Kidney tubule cell (primary cell): ENCODE measurements at regions not wholly inside any gene's neighbourhood (a gene's known extent, or its start where the extent isn't known, plus 50 kb on each side); places are given as distances from the start of the nearest gene placed in this dataset.

Source experiments
- DNase-seq: peaks from one replicate; pipeline ENCODE4 v3.0.0-alpha.2; 2018; ENCODE audit warnings: low spot score

DNA sequence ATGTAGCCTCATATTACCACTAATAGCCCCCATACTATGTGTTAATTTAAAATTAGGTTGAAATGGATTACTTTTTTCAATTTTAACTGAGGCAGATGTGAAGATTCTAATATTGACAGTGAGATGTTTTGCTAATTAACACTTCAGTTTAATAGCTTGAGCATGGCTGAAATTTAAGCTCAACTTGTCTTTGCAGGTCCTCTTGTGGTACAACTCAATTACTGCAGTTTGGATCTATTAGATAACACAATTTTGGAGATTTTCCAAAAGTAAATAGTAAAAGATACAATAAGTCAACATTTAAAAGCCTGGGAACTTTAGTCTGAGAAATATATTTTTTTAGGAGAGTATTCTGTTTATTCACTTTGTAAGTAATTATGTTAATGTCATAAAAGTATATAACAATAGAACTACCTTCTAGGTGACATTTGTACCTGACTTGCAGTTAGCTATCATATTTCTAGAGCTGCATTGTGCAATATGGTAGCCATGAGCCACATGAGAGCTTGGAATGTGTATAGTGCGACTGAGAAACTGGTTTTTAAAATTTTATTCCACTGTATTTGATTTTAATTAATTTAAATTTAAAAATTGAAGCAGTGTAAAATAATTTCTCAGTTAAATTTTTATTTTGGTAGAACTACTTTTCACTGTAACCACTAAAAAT is 73.1 kb upstream of the FMR1 start:
- DNase-seq = peak; percentile 11

DNA sequence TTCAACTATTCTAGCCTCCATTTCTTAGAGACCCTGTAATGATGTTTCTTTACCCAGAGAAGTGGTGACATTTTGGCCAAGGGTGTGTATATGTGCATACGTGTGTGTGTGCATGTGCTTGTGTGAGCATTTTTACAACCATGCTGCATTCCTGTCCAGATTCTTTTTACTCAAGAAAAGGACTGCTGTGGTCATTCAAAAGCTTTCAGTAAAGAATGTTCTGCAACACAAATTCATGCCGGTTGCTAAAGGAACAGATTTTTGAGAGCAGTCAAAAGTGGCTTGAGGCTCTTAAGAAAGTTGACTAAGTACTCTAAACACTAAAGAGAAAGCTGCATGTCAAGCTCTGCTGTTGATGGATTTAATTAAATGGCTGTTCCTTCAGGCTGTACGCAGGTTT is 65.0 kb upstream of the FMR1 start:
- no peak for DNase-seq

DNA sequence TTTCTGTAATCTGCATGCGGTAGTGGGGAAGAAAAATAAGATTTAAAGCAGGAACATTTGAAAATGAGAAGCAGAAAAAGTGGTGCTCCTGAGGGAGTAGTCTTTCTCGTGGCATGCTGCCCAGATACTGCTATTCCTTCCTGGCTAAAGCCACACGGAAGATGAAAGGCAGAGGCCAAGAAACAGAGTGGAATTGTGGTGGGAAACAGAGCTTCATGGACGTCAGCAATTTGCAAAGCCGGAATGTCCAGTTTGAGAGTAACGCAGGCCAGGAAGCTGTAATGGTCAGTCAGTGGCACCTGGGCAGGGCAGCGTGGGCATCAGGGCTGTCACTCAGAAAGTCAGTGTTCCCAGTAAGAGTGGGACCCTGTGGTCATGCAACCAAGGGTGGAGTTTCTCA is 63.7 kb upstream of the FMR1 start:
- DNase-seq = no peak

DNA sequence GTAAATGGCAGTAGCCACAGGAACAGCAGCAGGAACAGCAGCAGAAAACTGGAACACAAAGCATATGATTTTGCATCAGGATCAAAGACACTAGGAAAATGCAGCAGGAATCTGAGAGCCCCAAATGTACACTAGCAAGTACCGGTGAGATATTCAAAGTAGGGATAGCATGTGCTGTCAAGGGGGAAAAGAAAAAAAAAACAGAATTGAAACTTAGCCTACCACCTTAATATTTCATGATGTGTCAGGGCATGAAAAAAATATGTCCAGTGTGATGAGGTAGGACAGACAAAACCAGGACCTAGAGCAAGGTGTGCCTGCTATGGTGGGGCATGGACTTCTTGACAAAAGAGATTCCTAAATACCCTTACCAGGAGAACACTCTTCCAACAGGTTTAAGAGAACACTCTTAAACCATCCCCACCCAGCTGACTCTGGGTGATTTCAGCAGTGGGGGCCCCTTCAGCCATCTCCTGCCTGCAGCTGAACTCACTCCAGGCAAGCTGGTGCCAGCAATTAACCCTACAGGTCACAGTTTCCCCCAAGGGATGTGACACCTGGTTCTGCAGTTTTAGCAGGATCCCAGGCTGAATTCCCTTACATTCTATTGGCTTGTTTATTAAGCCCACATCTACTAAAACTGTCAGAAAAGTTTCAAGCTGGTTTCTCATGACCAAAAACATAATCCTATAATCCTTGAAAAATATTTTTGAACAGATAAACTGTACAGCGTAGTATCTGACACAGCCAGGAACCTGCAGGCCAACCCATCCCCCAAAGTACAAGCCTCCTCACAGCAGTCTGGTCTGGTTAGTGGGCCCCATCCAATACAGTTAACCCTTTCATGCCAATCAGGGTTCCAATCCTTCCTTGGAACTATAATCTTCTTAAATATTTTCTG is 62.9 kb upstream of the FMR1 start:
- no peak for DNase-seq

GRCh38 chrX:147850875-147851274 is 60.8 kb upstream of the FMR1 start:
- no peak for DNase-seq

GRCh38 chrX:147853701-147854100 is 58.0 kb upstream of the FMR1 start:
- DNase-seq = no peak

DNA sequence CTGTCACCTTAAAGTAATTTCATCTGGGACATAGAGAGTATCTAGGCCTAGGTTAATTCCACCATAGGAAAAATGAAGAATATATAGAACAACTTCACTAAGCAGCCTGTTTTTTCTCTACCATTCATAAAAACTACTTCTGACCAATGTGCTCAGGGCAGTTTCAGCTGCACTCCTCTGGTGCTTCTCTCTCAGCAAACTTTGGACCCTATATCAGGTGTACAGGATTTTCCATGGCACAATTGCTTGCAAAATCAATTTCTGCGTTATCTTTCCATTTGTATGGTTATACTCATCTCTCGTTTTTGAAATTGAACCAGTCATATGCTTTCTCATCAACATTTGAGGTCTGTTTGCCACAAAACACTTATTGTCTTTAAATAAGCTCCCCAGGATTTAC is 52.1 kb upstream of the FMR1 start:
- DNase-seq = no peak
